GM18505 (cell line): ENCODE measurements at regions not wholly inside any gene's neighbourhood (a gene's known extent, or its start where the extent isn't known, plus 50 kb on each side); places are given as distances from the start of the nearest gene placed in this dataset.

ENCODE experiments used
- ATAC-seq: cut with Tn5 transposase; IDR thresholded peaks from one replicate; pipeline ENCODE4 v1.9.1; 2021; ENCODE audit not compliant: unreplicated experiment
- POLR2A ChIP-seq: IDR thresholded peaks from 4 replicates; pipeline ENCODE4 v1.6.1; 2011; ENCODE audit warnings: borderline replicate concordance; ENCODE audit not compliant: insufficient read depth, insufficient read length; ENCODE audit errors: extremely low read depth

GRCh38 chr3:193843474-193844301 is 250.7 kb downstream of the OPA1 start:
- ATAC-seq: no peak
- TF ChIP-seq POLR2A: no peak

- ATAC-seq: no peak
- TF ChIP-seq POLR2A: no peak
Observed at GRCh38 chr3:193844472-193844871, 251.5 kb downstream of the OPA1 start.

GRCh38 chr3:193845144-193845543 is 252.1 kb downstream of the OPA1 start:
- no peak for ATAC-seq
- TF ChIP-seq POLR2A: no peak

- TF ChIP-seq POLR2A: no peak
Observed at GRCh38 chr3:193846569-193846968, 253.6 kb downstream of the OPA1 start.

GRCh38 chr3:193847402-193847801 is 254.4 kb downstream of the OPA1 start:
- ATAC-seq: no peak
- TF ChIP-seq POLR2A: no peak

More at GRCh38 chr3:193846569-193846968, 253.6 kb downstream of the OPA1 start:
- ATAC-seq: no peak

GRCh38 chr3:193848547-193848946 is 255.5 kb downstream of the OPA1 start:
- no peak for TF ChIP-seq POLR2A
- ATAC-seq: no peak

- no peak for TF ChIP-seq POLR2A
- ATAC-seq: no peak
Observed at GRCh38 chr3:193850084-193850619, 257.1 kb downstream of the OPA1 start.

GRCh38 chr3:193851428-193851847 is 258.4 kb downstream of the OPA1 start:
- no peak for TF ChIP-seq POLR2A
- no peak for ATAC-seq

- no peak for TF ChIP-seq POLR2A
- no peak for ATAC-seq
Observed at GRCh38 chr3:193851941-193852674, 259.1 kb downstream of the OPA1 start.

GRCh38 chr3:193852901-193853300 is 259.9 kb downstream of the OPA1 start:
- ATAC-seq: no peak
- TF ChIP-seq POLR2A: no peak

GRCh38 chr3:193853511-193854219 is 260.7 kb downstream of the OPA1 start:
- ATAC-seq: no peak
- TF ChIP-seq POLR2A: no peak

GRCh38 chr3:193857996-193858395 is 265.0 kb downstream of the OPA1 start:
- ATAC-seq: no peak
- no peak for TF ChIP-seq POLR2A

- TF ChIP-seq POLR2A: no peak
- no peak for ATAC-seq
Observed at GRCh38 chr3:193859195-193859594, 266.2 kb downstream of the OPA1 start.
